Fibroblast of lung (primary cell): ENCODE measurements at regions not wholly inside any gene's neighbourhood (a gene's known extent, or its start where the extent isn't known, plus 50 kb on each side); places are given as distances from the start of the nearest gene placed in this dataset.

ENCODE experiments used
- CTCF ChIP-seq, 2 donors: IDR thresholded peaks in 1 of 2; conservative IDR thresholded peaks in 1 of 2; 1 replicate in 1 of 2; 2 replicates in 1 of 2; pipeline ENCODE4 v1.5.1; 2011 to 2012; ENCODE audit warnings: low read length in 2 of 2, control low read depth in 1 of 2, inconsistent platforms in 1 of 2, low read depth in 1 of 2, mild to moderate bottlenecking in 1 of 2
- EZH2 ChIP-seq: IDR thresholded peaks from 2 replicates; pipeline ENCODE4 v1.5.1; 2012; ENCODE audit warnings: low read length, control low read depth, mild to moderate bottlenecking; ENCODE audit errors: missing control alignments

- TF ChIP-seq EZH2, result no peak
- no peak for TF ChIP-seq CTCF (conservative IDR thresholded peaks at IDR 0.05 in 1 of 2, IDR thresholded peaks at IDR 0.05 in 1 of 2; ENCODE audit: low read depth in 1 of 2, low read length in 2 of 2)
Measured at GRCh38 chr21:29430576-29430975, 131.9 kb downstream of the BACH1 start.
